GM19328 (cell line): ENCODE measurements at regions not wholly inside any gene's neighbourhood (a gene's known extent, or its start where the extent isn't known, plus 50 kb on each side); places are given as distances from the start of the nearest gene placed in this dataset.

Source experiments
- ATAC-seq: cut with Tn5 transposase; IDR thresholded peaks from one replicate; pipeline ENCODE4 v1.9.1; 2021; ENCODE audit warnings: mild to moderate bottlenecking, moderate library complexity; ENCODE audit not compliant: unreplicated experiment

GRCh38 chr18:41842886-41843285, 112.1 kb upstream of the PIK3C3 start:
- ATAC-seq: no peak

GRCh38 chr18:41829647-41830516, 125.2 kb upstream of the PIK3C3 start:
- no peak for ATAC-seq

GRCh38 chr18:41828137-41828536, 126.9 kb upstream of the PIK3C3 start:
- no peak for ATAC-seq

GRCh38 chr18:41820784-41821183, 134.2 kb upstream of the PIK3C3 start:
- ATAC-seq: no peak

- ATAC-seq: no peak
These were observed 136.4 kb upstream of the PIK3C3 start for GRCh38 chr18:41818381-41819355.

GRCh38 chr18:41814651-41815050, 140.4 kb upstream of the PIK3C3 start:
- no peak for ATAC-seq

- no peak for ATAC-seq
These were observed 145.4 kb upstream of the PIK3C3 start for GRCh38 chr18:41809652-41810051.

- no peak for ATAC-seq
These were observed 149.7 kb upstream of the PIK3C3 start for GRCh38 chr18:41805341-41805740.

GRCh38 chr18:41798879-41799278, 156.2 kb upstream of the PIK3C3 start:
- no peak for ATAC-seq

- ATAC-seq: no peak
These were observed 164.3 kb upstream of the PIK3C3 start for GRCh38 chr18:41790687-41791086.

- ATAC-seq: no peak
These were observed 166.0 kb upstream of the PIK3C3 start for GRCh38 chr18:41789001-41789400.

GRCh38 chr18:41783879-41784278, 171.2 kb upstream of the PIK3C3 start:
- ATAC-seq: no peak

GRCh38 chr18:41783065-41783818, 171.8 kb upstream of the PIK3C3 start:
- no peak for ATAC-seq

- ATAC-seq: no peak
These were observed 183.1 kb upstream of the PIK3C3 start for GRCh38 chr18:41771973-41772372.

- no peak for ATAC-seq
These were observed 185.8 kb upstream of the PIK3C3 start for GRCh38 chr18:41769265-41769664.

GRCh38 chr18:41768467-41768866, 186.6 kb upstream of the PIK3C3 start:
- ATAC-seq: no peak

- no peak for ATAC-seq
These were observed 187.1 kb upstream of the PIK3C3 start for GRCh38 chr18:41767960-41768359.

GRCh38 chr18:41765460-41765859, 189.6 kb upstream of the PIK3C3 start:
- ATAC-seq: no peak

GRCh38 chr18:41763361-41763760, 191.7 kb upstream of the PIK3C3 start:
- no peak for ATAC-seq

GRCh38 chr18:41761333-41762018, 193.6 kb upstream of the PIK3C3 start:
- no peak for ATAC-seq
